ENCODE measurements at regions not wholly inside any gene's neighbourhood (a gene's known extent, or its start where the extent isn't known, plus 50 kb on each side); places are given as distances from the start of the nearest gene placed in this dataset.

- TF ChIP-seq CTCF (IDR thresholded peaks at IDR 0.05; ENCODE audit: insufficient read depth, low read length, poor library complexity, severe bottlenecking) (no peak), EZH2phosphoT487 (conservative IDR thresholded peaks at IDR 0.05; ENCODE audit: low read length) (no peak)
- no peak overlapping the region for H2AFZ ChIP-seq (ENCODE audit: low read depth, low read length, severe bottlenecking)
- no peak overlapping the region for H3K9ac ChIP-seq (ENCODE audit: low read length)
- 0 out of 2 replicates have a peak, but pooled peaks cover 3% of the 10 kb centered on the region for H3K27me3 ChIP-seq (ENCODE audit: low read length)
- H3K4me3 ChIP-seq (ENCODE audit: insufficient read depth, low read length, poor library complexity, severe bottlenecking), result no peak overlapping the region
- no peak overlapping the region for H3K27ac ChIP-seq (ENCODE audit: low read depth, low read length)
- no peaks in the 10 kb centered on the region for H3K79me2 ChIP-seq (ENCODE audit: insufficient read depth, low read length)
- H3K36me3 ChIP-seq (ENCODE audit: low read length), result no peaks in the 10 kb centered on the region
- no peaks in the 10 kb centered on the region for H3F3A ChIP-seq (ENCODE audit: insufficient read depth)
- no peaks in the 10 kb centered on the region for H4K20me1 ChIP-seq (ENCODE audit: low read depth, low read length)
- H3K9me2 ChIP-seq (replicated peaks; ENCODE audit: insufficient read depth, low read length), result no peaks in the 10 kb centered on the region
- no peak overlapping the region for H3K4me2 ChIP-seq (ENCODE audit: low read depth, low read length, poor library complexity, severe bottlenecking)
- no peaks in the 10 kb centered on the region for H3K9me3 ChIP-seq (ENCODE audit: insufficient read depth, low read length)
These were observed 151.5 kb upstream of the EEPD1 start for GRCh38 chr7:36001546-36001945.

GRCh38 chr7:36002900-36003299, 150.2 kb upstream of the EEPD1 start:
- H3K9me2 ChIP-seq (replicated peaks; ENCODE audit: insufficient read depth, low read length), result no peaks in the 10 kb centered on the region
- no peak for TF ChIP-seq CTCF (IDR thresholded peaks at IDR 0.05; ENCODE audit: insufficient read depth, low read length, poor library complexity, severe bottlenecking)
- no peak for TF ChIP-seq EZH2phosphoT487 (conservative IDR thresholded peaks at IDR 0.05; ENCODE audit: low read length)

GRCh38 chr7:36003343-36003742, 149.7 kb upstream of the EEPD1 start:
- H3K9me3 ChIP-seq (ENCODE audit: insufficient read depth, low read length), result no peaks in the 10 kb centered on the region
- H3K9ac ChIP-seq (ENCODE audit: low read length), result no peak overlapping the region
- H3K27ac ChIP-seq (ENCODE audit: low read depth, low read length), result no peak overlapping the region
- H3F3A ChIP-seq (ENCODE audit: insufficient read depth), result no peaks in the 10 kb centered on the region
- no peaks in the 10 kb centered on the region for H4K20me1 ChIP-seq (ENCODE audit: low read depth, low read length)
- no peak overlapping the region for H3K4me3 ChIP-seq (ENCODE audit: insufficient read depth, low read length, poor library complexity, severe bottlenecking)
- H3K27me3 ChIP-seq (ENCODE audit: low read length), result 0 out of 2 replicates have a peak, but pooled peaks cover 3% of the 10 kb centered on the region
- H2AFZ ChIP-seq (ENCODE audit: low read depth, low read length, severe bottlenecking), result no peak overlapping the region
- H3K4me2 ChIP-seq (ENCODE audit: low read depth, low read length, poor library complexity, severe bottlenecking), result no peak overlapping the region
- H3K9me2 ChIP-seq (replicated peaks; ENCODE audit: insufficient read depth, low read length), result no peaks in the 10 kb centered on the region
- no peaks in the 10 kb centered on the region for H3K36me3 ChIP-seq (ENCODE audit: low read length)
- no peak for TF ChIP-seq CTCF (IDR thresholded peaks at IDR 0.05; ENCODE audit: insufficient read depth, low read length, poor library complexity, severe bottlenecking)
- no peak for TF ChIP-seq EZH2phosphoT487 (conservative IDR thresholded peaks at IDR 0.05; ENCODE audit: low read length)
- H3K79me2 ChIP-seq (ENCODE audit: insufficient read depth, low read length), result no peaks in the 10 kb centered on the region

More at GRCh38 chr7:36002900-36003299, 150.2 kb upstream of the EEPD1 start:
- Histone ChIP-seq H3K9ac (ENCODE audit: low read length) (no peak overlapping the region), H3K36me3 (ENCODE audit: low read length) (no peaks in the 10 kb centered on the region), H2AFZ (ENCODE audit: low read depth, low read length, severe bottlenecking) (no peak overlapping the region), H3K9me3 (ENCODE audit: insufficient read depth, low read length) (no peaks in the 10 kb centered on the region), H3K79me2 (ENCODE audit: insufficient read depth, low read length) (no peaks in the 10 kb centered on the region), H3K4me3 (ENCODE audit: insufficient read depth, low read length, poor library complexity, severe bottlenecking) (no peak overlapping the region), H3K27ac (ENCODE audit: low read depth, low read length) (no peak overlapping the region), H3K4me2 (ENCODE audit: low read depth, low read length, poor library complexity, severe bottlenecking) (no peak overlapping the region), H3K27me3 (ENCODE audit: low read length) (0 out of 2 replicates have a peak, but pooled peaks cover 3% of the 10 kb centered on the region), H3F3A (ENCODE audit: insufficient read depth) (no peaks in the 10 kb centered on the region), H4K20me1 (ENCODE audit: low read depth, low read length) (no peaks in the 10 kb centered on the region)

Measured in SU-DHL-6 (cell line).